PC-3 (cell line): ENCODE measurements at regions not wholly inside any gene's neighbourhood (a gene's known extent, or its start where the extent isn't known, plus 50 kb on each side); places are given as distances from the start of the nearest gene placed in this dataset.

Experiments used
- CTCF ChIP-seq: fragments of 300-600 bp; sonication (generic); conservative IDR thresholded peaks from 2 replicates; pipeline ENCODE4 v1.5.1; 2017; ENCODE audit warnings: antibody characterized with exemption, low read depth, mild to moderate bottlenecking, low read length
- EZH2 ChIP-seq: fragments of 300-600 bp; sonication (generic); IDR thresholded peaks from one replicate; pipeline ENCODE4 v1.6.1; 2017; ENCODE audit warnings: antibody characterized with exemption, mild to moderate bottlenecking, low read length; ENCODE audit not compliant: unreplicated experiment

- TF ChIP-seq CTCF (no peak), EZH2 (no peak)
These were observed 607.4 kb upstream of the ADAMTS16 start for GRCh38 chr5:4532705-4533080.
